ENCODE measurements at regions not wholly inside any gene's neighbourhood (a gene's known extent, or its start where the extent isn't known, plus 50 kb on each side); places are given as distances from the start of the nearest gene placed in this dataset.

DNA sequence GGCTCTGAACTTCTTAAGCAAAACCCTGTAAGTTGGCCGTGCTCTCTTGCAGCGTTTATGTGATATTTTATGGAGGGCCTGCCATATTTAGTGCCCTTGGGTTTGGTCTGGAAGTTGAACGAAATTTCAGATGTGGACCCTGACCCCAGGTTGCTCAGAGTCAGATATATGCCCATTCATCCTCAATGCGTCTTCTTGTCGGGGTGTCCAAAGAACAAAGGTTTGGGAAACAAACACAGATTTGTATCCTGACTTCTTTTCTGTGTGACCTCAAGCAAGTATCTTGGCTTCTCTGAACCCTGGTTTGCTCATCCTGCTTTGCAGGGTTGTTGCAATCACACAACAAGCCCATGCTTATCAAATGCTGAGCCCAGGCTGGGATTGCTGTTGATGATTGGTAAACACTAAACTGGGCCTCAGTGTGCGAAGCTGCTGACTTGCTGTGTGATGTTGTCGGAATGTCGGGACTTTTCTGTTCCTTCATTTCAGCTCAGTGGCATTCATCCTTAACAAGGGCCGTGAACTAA is 103.5 kb upstream of the PTPN1 start:
- TF ChIP-seq, protein P1, sequence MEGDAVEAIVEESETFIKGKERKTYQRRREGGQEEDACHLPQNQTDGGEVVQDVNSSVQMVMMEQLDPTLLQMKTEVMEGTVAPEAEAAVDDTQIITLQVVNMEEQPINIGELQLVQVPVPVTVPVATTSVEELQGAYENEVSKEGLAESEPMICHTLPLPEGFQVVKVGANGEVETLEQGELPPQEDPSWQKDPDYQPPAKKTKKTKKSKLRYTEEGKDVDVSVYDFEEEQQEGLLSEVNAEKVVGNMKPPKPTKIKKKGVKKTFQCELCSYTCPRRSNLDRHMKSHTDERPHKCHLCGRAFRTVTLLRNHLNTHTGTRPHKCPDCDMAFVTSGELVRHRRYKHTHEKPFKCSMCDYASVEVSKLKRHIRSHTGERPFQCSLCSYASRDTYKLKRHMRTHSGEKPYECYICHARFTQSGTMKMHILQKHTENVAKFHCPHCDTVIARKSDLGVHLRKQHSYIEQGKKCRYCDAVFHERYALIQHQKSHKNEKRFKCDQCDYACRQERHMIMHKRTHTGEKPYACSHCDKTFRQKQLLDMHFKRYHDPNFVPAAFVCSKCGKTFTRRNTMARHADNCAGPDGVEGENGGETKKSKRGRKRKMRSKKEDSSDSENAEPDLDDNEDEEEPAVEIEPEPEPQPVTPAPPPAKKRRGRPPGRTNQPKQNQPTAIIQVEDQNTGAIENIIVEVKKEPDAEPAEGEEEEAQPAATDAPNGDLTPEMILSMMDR (optimal IDR thresholded peaks at IDR 0.05 in 1 of 3, IDR thresholded peaks at IDR 0.05 in 1 of 3, conservative IDR thresholded peaks at IDR 0.05 in 1 of 3; ENCODE audit: extremely low read depth in 1 of 3, insufficient read depth in 2 of 3, low read length in 3 of 3), result no peak
- no peak for TF ChIP-seq EZH2 (IDR thresholded peaks at IDR 0.05; ENCODE audit: low read length)

Data from keratinocyte (primary cell).